NCI-H2081 (cell line): ENCODE measurements at regions not wholly inside any gene's neighbourhood (a gene's known extent, or its start where the extent isn't known, plus 50 kb on each side); places are given as distances from the start of the nearest gene placed in this dataset.
A peak's percentile ranks its signal among the peaks of the same experiment; 100 is the strongest.
"Not testable (repeated sequence)": the region's sequence is repeated elsewhere in the genome, so short reads cannot be mapped to it uniquely, and the experiment has no call there.

ENCODE experiments used
- DNase-seq, 2 experiments: peaks; one replicate each; lab custom pipeline; 2025; lab: John Stamatoyannopoulos, UW

GRCh38 chr7:113389112-113389646, 270.8 kb upstream of the SMIM30 start:
- DNase-seq, result no peak

GRCh38 chr7:113383638-113384037, 265.3 kb upstream of the SMIM30 start:
- DNase-seq, result no peak

GRCh38 chr7:113379746-113380145, 261.4 kb upstream of the SMIM30 start:
- DNase-seq, result no peak

- DNase-seq, result no peak
Observed at GRCh38 chr7:113374955-113375354, 256.6 kb upstream of the SMIM30 start.

GRCh38 chr7:113373863-113374262, 255.5 kb upstream of the SMIM30 start:
- no peak for DNase-seq

- DNase-seq, result no peak
Observed at GRCh38 chr7:113371416-113372043, 253.2 kb upstream of the SMIM30 start.

- no peak for DNase-seq
Observed at GRCh38 chr7:113370910-113371309, 252.6 kb upstream of the SMIM30 start.

GRCh38 chr7:113368256-113368655, 249.9 kb upstream of the SMIM30 start:
- DNase-seq, result no peak

GRCh38 chr7:113367041-113367586, 248.8 kb upstream of the SMIM30 start:
- DNase-seq, result no peak

- DNase-seq, result no peak
Observed at GRCh38 chr7:113366122-113366521, 247.8 kb upstream of the SMIM30 start.

GRCh38 chr7:113349339-113349738, 231.0 kb upstream of the SMIM30 start:
- DNase-seq, result no peak

GRCh38 chr7:113339661-113340060, 221.3 kb upstream of the SMIM30 start:
- no peak for DNase-seq

- DNase-seq, result peak; percentile 67 to 94
Observed at GRCh38 chr7:113338071-113338696, 219.8 kb upstream of the SMIM30 start.

GRCh38 chr7:113336838-113337237, 218.5 kb upstream of the SMIM30 start:
- DNase-seq, result not testable (repeated sequence)

GRCh38 chr7:113331155-113331898, 213.0 kb upstream of the SMIM30 start:
- no peak for DNase-seq

GRCh38 chr7:113321201-113321600, 202.8 kb upstream of the SMIM30 start:
- no peak for DNase-seq

GRCh38 chr7:113320419-113320818, 202.1 kb upstream of the SMIM30 start:
- DNase-seq, result peak in 1 of 2 experiments; percentile 41

- peak; percentile 6 to 33 for DNase-seq
Observed at GRCh38 chr7:113314594-113314993, 196.2 kb upstream of the SMIM30 start.

GRCh38 chr7:113308399-113308798, 190.0 kb upstream of the SMIM30 start:
- no peak for DNase-seq

- DNase-seq, result no peak
Observed at GRCh38 chr7:113307147-113307546, 188.8 kb upstream of the SMIM30 start.

GRCh38 chr7:113306302-113306701, 187.9 kb upstream of the SMIM30 start:
- DNase-seq, result no peak

- DNase-seq, result no peak
Observed at GRCh38 chr7:113304104-113304503, 185.8 kb upstream of the SMIM30 start.

GRCh38 chr7:113303388-113303787, 185.0 kb upstream of the SMIM30 start:
- not testable (repeated sequence) for DNase-seq
